ENCODE measurements at regions not wholly inside any gene's neighbourhood (a gene's known extent, or its start where the extent isn't known, plus 50 kb on each side); places are given as distances from the start of the nearest gene placed in this dataset.

DNA sequence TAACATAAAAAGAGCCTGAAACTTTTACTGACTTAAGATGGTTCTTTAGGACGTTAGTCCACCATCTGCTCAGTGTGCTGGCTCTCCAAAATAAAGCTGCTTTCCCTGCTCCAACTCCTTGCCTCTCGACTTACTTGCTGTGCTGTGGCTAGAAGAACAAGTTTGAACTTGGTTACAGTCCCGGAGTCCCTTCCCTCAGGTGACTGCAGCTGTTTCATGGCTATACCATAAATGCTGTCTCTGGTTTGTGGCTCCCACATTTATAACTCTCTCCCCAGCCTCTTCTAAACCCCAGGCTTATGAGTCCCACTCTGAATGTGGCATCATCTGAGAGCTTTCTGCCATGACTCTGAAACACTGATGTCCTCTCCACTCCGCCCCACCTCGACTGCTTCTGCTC, 166.2 kb upstream of the ADRA1D start:
- no peak for TF ChIP-seq POLR2A (IDR thresholded peaks at IDR 0.05; ENCODE audit: low read depth, low read length)
- FAIRE-seq (no peak), DNase-seq (ENCODE audit: insufficient read length, low spot score) (no peak)

DNA sequence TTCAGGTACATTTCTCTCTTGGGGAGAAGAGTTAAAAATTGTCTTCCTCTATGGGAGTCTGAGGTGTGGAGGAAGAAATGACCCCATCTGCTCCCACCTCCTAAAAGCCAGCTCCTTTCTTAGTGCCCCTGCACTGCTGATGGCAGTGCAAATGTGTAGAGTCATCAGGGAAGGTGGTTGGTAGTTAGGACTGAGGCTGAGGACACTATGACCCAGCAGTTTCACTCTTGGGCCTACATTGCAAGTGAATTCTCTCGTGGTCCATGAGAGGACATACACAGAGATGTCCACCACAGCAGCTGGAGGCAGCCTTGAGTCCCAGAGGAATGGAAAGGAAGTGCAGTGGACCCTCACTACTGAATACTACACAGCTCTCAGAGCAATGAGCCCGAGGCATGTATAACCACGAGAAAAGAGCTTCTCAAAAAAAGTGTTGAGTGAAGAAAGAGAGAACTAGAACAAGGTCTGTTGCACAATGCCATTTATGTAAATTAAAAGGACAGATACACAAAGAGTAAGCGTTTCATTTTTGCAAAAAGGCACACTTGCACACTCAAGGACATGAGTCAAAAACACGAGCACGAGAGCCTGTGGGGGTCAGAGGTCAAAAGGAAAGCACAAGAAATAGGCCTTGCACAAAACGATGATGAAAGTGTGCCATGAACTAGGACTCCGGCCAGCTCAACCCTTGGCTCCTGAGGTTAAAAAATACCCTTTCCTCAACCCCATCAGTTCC, 164.4 kb upstream of the ADRA1D start:
- FAIRE-seq = no peak
- DNase-seq (ENCODE audit: insufficient read length, low spot score) = no peak
- TF ChIP-seq POLR2A (IDR thresholded peaks at IDR 0.05; ENCODE audit: low read depth, low read length) = no peak

DNA sequence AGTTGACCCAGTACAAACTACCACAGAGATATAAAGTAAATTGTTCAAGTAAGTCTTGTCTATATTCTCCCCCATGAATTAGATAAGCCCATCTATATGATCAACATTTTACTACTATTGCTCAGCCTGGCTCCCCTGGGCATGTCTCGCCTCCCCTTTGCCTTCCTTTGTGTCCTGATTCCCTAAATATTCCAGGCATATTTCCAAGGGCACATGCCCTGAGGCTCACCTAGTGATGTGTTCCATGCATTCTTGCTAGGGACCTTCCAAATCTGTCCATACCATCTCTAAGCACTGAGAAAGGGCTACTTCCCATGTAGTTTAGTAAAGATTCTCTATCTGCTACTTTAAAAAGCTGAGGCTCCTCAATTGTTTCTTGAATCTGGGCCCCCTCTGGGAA, 163.1 kb upstream of the ADRA1D start:
- TF ChIP-seq POLR2A (IDR thresholded peaks at IDR 0.05; ENCODE audit: low read depth, low read length) = no peak
- FAIRE-seq (no peak), DNase-seq (ENCODE audit: insufficient read length, low spot score) (no peak)

DNA sequence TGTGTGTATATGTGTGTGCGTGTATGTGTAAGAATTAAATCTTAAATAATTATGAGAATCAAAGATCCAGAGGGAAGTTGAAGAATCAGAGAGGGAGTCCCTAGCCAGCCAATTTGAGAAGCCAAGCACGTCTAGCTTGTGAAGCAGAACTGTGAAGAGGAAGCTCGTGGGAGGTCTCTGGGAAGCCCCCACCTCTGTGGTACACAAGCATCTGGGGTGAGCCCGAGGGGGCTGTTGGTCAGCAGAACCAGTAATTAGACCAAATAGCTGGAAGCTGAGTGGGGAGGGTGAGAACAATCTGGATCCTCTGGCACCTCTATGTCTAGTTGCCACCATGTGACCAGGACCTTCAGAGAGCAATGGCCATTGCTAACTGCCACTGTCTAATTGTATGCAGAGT, 162.7 kb upstream of the ADRA1D start:
- FAIRE-seq = no peak
- DNase-seq (ENCODE audit: insufficient read length, low spot score) = no peak
- no peak for TF ChIP-seq POLR2A (IDR thresholded peaks at IDR 0.05; ENCODE audit: low read depth, low read length)

DNA sequence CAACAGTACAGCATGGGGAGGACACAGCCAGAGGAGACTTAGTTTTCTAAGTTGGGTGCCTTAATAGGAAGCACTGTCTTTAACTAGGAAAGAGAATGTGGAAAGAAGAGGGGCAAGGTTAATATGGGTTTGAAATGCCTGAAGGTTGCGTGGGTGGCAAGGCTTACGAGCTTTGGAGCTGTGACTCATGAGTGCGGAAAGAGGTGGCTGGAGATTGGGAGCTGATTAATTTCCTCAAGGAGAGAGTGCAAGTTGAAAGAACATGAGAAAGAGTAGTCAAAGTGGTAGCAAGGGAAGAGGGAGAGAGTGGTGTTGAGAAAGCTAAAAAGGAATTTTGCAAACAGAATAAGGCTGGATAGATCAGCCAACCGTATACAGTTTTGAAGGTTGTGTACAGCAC, 157.5 kb upstream of the ADRA1D start:
- DNase-seq (ENCODE audit: insufficient read length, low spot score) = no peak
- no peak for TF ChIP-seq POLR2A (IDR thresholded peaks at IDR 0.05; ENCODE audit: low read depth, low read length)
- no peak for FAIRE-seq

DNA sequence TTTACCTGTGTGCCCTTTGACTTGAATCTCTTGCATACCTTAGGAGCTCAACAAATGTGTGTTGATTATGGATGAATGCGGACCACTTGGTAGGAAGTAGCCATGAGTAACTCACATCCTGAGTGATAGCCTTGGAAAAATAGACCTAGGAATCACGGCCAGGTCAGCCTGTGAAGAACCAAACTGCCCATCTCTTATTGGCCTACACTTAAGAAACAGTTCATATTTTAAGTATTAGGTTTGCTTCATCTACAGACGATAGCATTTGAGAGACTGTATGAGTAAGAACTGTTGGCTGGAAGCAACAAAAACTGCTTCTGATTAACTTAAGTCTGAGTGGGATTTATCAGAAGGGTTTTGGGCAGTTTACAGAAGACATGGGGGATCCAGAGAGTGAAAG, 152.5 kb upstream of the ADRA1D start:
- TF ChIP-seq POLR2A (IDR thresholded peaks at IDR 0.05; ENCODE audit: low read depth, low read length) = no peak
- DNase-seq (ENCODE audit: insufficient read length, low spot score) (no peak), FAIRE-seq (no peak)

DNA sequence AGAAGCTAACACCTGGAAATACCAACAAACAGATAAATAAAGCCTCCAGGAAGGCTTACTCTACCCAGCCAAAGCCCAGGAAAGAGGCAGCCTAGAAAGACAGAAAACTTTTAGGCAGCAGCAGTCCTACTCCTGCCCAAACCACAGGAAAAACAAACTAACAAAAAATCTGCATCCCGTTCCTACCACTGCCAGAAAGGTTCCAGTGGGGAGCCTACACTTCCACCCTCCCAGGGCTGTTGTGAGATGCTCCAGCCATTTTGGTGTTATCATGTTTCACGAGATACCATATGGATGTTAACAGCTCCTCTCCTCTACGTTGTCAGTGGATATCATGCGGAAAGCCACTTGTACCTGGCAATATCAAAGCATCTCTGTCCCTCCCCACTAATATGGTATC, 135.9 kb upstream of the ADRA1D start:
- no peak for FAIRE-seq
- no peak for DNase-seq (ENCODE audit: insufficient read length, low spot score)
- no peak for TF ChIP-seq POLR2A (IDR thresholded peaks at IDR 0.05; ENCODE audit: low read depth, low read length)

DNA sequence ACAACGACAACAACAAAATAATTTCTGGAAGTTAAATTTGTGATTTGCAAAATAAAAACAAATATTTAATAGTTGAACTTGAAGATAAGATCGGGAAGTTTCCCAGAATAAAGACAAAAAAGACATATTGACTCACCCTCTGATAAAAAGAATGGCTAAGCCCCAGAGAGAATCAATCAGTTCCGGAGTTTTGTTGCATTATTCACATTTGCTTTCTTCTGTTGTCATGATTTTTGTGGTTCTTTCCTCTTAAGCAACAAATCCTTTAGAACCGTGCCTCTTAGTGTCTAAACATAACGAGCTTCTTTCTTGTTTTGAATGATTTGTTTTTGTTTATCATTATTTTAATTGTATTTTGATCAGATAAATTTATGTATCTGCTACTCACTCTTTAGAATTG, 134.9 kb upstream of the ADRA1D start:
- TF ChIP-seq POLR2A (IDR thresholded peaks at IDR 0.05; ENCODE audit: low read depth, low read length) = no peak
- FAIRE-seq = no peak

DNA sequence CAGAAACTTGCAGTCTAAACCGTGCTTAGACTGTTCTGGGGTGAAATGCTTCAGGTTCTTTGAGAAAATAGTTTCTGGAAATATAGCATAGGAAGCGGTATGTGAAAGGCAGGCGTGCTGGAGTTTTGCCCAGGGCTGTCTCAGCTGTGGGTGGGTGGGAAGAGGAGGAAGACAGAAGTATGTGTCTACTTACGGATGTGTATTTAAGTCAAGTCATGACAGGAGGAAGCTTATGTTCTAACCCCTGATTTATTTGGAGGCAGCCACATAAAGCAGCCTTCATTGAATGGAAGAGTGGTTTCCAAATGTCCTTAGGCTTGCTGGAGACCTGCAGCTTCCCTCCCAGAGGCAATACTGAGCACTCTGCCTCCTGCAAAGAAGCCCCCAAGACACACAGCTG, 126.8 kb upstream of the ADRA1D start:
- DNase-seq (ENCODE audit: insufficient read length, low spot score) (no peak), FAIRE-seq (no peak)
- TF ChIP-seq POLR2A (IDR thresholded peaks at IDR 0.05; ENCODE audit: low read depth, low read length) = no peak

More for the DNA sequence above, 134.9 kb upstream of the ADRA1D start:
- DNase-seq (ENCODE audit: insufficient read length, low spot score) = no peak

DNA sequence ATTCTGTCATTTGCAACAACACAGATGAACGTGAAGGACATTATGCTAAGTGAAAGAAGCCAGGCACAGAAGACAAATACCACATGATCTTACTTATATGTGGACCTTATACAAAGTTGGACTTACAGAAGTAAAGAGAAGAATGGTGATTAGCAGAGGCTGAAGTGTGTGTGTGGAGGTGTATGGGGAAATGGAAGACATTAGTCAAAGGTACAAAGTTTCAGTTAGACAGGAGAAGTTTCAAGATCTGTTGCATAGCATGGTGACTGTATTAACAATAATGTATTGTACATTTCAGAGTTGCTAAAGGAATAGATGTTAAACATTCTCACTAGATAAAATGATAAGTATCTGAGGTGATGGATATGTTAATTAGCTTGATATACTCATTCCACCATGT, 124.4 kb upstream of the ADRA1D start:
- TF ChIP-seq POLR2A (IDR thresholded peaks at IDR 0.05; ENCODE audit: low read depth, low read length) = no peak
- FAIRE-seq = no peak
- no peak for DNase-seq (ENCODE audit: insufficient read length, low spot score)

DNA sequence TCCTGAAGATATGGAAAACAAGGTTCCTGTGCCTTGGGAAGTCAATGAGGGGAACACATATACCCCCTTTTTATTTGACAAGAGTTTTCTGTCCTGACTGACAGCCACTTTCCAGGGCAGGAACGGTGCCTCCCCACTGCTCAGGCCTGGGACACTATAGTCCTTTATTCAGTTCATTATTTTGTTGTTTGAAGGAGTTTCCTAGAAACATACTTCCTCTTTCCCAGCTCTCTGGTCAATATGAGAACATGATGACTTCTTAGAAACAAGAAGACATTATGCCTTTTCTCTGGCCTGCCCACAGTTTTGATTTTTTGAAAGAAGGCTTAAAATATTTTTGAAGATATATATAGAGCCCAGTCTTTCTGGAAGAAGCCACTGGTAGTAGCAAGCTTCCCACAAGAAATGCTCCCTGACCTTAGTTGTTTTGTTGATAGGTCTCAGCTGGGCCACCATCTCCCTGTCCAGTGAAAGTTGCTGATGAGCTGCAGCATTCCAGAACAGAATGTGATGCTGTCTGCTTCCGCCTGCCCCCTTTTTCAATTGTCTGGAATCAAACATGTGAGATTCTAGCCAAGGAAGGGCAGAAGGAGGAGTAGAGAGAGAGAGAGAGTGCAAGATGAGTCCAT, 122.7 kb upstream of the ADRA1D start:
- DNase-seq (ENCODE audit: insufficient read length, low spot score) (no peak), FAIRE-seq (no peak)
- no peak for TF ChIP-seq POLR2A (IDR thresholded peaks at IDR 0.05; ENCODE audit: low read depth, low read length)

DNA sequence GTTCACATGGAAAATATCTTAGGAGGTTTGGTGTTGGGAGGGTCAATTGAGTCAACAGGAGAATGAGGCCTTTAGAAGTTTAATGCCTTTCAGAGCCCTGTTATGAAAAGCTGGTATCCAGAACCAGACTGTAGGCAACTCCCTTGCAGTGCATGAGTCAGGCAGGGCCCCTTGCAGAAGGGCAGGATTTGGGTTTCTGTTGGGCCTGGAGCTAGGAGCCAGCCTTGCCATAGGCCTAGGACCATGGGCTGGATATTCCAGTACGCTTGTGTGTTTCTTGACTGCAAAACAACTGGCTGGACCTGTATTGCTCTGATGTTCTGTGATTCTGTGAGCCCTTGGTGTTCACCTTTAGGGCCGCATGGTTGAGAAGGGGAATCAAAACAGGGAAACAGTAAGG, 121.8 kb upstream of the ADRA1D start:
- FAIRE-seq = no peak
- no peak for TF ChIP-seq POLR2A (IDR thresholded peaks at IDR 0.05; ENCODE audit: low read depth, low read length)

DNA sequence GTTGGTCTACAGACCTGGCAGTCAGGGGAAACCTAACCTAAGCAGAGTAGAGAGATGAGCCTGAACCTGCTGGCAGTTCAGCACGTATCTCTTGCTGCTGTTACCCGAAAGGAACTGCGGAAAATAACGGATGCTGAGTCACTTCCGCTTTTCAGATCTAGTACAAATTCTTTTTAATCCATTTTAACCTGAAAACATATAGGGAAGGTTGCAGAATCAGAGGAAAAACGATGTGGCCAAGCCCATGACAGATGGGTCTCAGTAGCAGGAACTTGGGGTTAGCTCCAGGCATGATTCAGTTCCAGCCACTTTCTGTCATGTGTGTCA, 120.7 kb upstream of the ADRA1D start:
- TF ChIP-seq POLR2A (IDR thresholded peaks at IDR 0.05; ENCODE audit: low read depth, low read length) = no peak
- FAIRE-seq = no peak
- DNase-seq (ENCODE audit: insufficient read length, low spot score) = no peak

More for the DNA sequence above, 121.8 kb upstream of the ADRA1D start:
- DNase-seq (ENCODE audit: insufficient read length, low spot score) = no peak

DNA sequence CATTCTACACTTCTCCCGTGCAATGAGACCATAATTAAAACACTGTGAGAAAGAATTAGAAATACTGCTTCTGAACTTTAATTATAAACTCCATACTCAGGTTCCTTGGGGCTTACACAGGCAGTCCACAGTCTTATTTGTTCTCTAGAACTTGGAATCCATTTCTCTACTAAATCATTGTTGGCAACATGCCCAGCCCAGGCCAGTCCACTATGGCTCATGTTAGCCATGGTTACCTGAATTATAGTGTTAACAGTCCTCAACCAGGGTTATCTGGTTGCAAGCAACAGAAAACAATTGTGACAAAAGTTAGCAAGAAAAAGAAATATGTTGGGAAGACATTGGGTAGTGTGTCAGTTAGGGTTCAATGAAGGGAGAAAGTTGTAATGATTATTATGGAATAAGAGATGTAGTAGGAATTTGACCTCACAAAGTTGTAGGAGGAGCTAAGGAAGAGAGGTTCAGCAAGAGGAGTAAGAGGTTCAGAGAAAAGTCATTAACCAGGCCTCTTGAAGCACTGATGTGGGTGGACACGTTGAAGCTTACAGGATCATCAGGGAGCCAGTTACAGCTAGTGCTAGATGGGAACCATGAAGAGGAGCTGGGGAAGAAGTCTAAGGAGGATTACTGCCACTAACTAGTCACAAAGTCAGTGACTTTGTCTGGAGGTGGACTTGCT, 120.2 kb upstream of the ADRA1D start:
- DNase-seq (ENCODE audit: insufficient read length, low spot score) = no peak
- FAIRE-seq = no peak
- TF ChIP-seq POLR2A (IDR thresholded peaks at IDR 0.05; ENCODE audit: low read depth, low read length) = no peak

DNA sequence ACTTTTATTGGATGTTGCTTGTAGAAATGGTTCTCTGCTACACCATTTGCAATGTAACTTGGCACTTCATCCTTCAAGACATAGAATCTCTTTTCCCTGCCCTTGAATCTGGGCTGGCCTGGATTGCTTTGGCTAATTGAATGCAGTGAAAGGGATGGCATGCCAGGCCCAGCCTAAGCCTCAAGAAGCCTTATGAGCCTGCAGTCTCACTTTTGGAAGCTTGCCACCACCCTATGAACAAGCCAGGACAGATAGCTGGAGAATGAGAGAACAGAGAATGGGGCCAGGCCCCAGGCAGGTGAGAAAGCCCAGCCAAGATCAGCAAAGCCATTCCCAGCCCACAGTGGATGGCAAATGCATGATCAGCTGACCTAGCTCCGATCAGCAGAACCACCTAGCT, 117.0 kb upstream of the ADRA1D start:
- FAIRE-seq = no peak
- DNase-seq (ENCODE audit: insufficient read length, low spot score) = no peak
- TF ChIP-seq POLR2A (IDR thresholded peaks at IDR 0.05; ENCODE audit: low read depth, low read length) = no peak
